ENCODE measurements at regions not wholly inside any gene's neighbourhood (a gene's known extent, or its start where the extent isn't known, plus 50 kb on each side); places are given as distances from the start of the nearest gene placed in this dataset.

DNA sequence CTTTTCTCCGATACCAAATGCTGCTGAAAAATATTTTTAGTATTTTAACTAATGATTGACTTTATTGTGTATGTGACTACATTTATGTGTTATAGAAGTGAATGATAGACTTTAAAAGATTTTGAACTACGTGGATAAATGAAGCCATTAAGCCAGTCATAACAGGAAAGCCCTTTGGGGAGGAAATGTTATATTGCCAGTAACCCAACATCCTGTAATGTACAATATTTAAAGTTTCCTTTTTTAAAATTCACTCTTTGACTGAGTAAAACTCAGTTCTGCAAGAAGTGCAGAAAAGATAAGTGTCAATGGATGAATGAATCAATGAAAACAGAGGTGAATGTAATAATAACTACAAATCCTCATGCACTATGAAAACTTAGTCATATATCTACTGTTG, 102.6 kb upstream of the TLE4 start:
- Histone ChIP-seq H3K4me3 (no peak overlapping the region), H3K36me3 (no peaks in the 10 kb centered on the region), H3K9me3 (no peaks in the 10 kb centered on the region), H3K27ac (no peak overlapping the region), H3K4me1 (no peaks in the 10 kb centered on the region), H3K27me3 (no peaks in the 10 kb centered on the region)
- TF ChIP-seq, protein P1, sequence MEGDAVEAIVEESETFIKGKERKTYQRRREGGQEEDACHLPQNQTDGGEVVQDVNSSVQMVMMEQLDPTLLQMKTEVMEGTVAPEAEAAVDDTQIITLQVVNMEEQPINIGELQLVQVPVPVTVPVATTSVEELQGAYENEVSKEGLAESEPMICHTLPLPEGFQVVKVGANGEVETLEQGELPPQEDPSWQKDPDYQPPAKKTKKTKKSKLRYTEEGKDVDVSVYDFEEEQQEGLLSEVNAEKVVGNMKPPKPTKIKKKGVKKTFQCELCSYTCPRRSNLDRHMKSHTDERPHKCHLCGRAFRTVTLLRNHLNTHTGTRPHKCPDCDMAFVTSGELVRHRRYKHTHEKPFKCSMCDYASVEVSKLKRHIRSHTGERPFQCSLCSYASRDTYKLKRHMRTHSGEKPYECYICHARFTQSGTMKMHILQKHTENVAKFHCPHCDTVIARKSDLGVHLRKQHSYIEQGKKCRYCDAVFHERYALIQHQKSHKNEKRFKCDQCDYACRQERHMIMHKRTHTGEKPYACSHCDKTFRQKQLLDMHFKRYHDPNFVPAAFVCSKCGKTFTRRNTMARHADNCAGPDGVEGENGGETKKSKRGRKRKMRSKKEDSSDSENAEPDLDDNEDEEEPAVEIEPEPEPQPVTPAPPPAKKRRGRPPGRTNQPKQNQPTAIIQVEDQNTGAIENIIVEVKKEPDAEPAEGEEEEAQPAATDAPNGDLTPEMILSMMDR (IDR thresholded peaks at IDR 0.05), result no peak
- no peak for DNase-seq (ENCODE audit: low spot score)

DNA sequence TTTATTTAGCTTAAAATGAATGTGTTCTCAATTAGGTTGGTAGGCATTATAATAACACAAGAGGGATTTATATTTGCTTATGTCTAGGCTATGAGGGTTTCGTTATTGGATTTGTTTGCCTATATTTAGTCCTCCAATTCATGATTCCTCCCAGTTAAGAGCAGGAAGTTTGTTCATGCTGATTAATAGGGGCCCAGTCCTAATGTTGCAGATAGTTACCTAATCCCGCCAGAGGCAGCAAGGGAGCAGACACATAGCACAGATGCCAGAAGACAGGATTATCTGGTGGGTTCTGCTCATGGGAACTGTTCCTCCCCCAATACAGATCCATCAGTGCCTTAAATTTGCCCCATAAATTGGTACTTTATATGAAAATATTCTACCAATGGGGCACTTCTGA, 100.8 kb upstream of the TLE4 start:
- Histone ChIP-seq H3K27me3 (no peaks in the 10 kb centered on the region), H3K9me3 (no peaks in the 10 kb centered on the region), H3K4me1 (no peaks in the 10 kb centered on the region), H3K4me3 (no peak overlapping the region), H3K27ac (no peak overlapping the region), H3K36me3 (no peaks in the 10 kb centered on the region)
- TF ChIP-seq, protein P1 (IDR thresholded peaks at IDR 0.05), result no peak
- no peak for DNase-seq (ENCODE audit: low spot score)

DNA sequence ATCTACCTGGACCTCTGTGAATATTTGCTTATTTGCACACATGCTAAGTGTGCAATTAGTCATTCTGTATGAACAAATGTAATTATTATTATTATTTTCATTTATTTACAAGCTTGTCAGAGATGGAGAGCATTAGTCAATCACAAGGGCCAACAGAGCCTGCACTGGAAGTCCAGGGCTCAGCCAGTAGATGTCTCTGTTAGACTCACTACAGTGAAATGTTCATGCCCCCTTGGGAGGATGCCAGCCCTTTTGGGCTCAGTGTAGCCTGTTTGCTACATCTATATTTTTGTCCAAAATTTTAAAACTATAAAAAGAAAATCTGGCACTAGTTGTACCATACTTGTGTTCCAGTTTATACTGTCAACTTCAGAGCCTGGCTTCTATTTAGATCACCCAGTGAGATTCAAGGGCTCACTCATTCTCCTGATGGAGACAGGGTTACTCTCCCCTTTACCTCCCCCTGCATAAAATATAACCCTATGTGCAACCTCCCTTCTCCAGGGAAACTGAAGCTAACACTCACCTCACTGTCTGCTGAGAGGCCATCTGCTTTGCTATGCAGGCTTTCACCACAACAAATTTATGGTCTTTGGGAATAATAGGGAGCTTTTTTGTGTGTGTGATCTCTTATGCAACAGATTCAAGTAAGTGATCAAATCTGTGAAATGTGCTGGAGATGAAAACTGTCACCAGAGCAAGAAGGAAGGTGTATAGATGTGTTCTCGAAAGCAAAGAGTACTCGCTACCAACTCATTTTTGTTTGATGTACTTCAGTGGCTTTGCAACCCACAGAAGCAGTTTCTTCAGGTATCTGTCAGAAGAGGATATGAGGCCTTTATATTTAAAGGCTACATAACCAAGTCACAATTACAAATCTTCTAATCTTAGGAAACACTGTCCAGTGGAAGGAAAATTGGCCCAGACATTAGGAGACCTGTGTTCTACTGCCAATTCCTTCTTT, 99.9 kb upstream of the TLE4 start:
- Histone ChIP-seq H3K9me3 (no peaks in the 10 kb centered on the region), H3K4me3 (no peak overlapping the region), H3K4me1 (no peaks in the 10 kb centered on the region), H3K27me3 (no peaks in the 10 kb centered on the region), H3K27ac (no peak overlapping the region), H3K36me3 (no peaks in the 10 kb centered on the region)
- peak; percentile 61 for DNase-seq (ENCODE audit: low spot score)
- TF ChIP-seq, protein P1 (IDR thresholded peaks at IDR 0.05), result peak in 1 of 2 donors; percentile 56

DNA sequence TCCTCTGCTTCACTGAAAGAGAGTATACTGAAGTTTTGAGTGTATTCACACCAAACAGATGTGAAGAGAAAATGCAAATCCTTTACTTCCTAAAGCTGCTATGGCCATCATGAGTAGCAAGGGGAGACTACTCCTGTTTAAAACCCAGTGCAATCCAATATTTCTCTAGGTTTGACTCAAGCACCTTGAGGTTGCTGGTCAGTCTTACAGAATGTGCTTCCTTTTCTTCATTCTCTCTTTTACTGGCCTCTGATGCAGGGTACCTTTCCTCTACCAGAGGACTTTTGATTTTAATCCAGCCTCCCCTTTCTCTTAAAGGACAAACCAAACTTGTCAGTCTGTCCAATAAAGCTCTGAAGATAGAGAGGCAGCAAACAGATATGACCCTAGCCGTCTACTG, 98.1 kb upstream of the TLE4 start:
- no peak for DNase-seq (ENCODE audit: low spot score)
- Histone ChIP-seq H3K27me3 (no peaks in the 10 kb centered on the region), H3K36me3 (no peaks in the 10 kb centered on the region), H3K27ac (no peak overlapping the region), H3K4me3 (no peak overlapping the region), H3K9me3 (no peaks in the 10 kb centered on the region), H3K4me1 (no peaks in the 10 kb centered on the region)
- TF ChIP-seq, protein P1 (IDR thresholded peaks at IDR 0.05), result no peak

DNA sequence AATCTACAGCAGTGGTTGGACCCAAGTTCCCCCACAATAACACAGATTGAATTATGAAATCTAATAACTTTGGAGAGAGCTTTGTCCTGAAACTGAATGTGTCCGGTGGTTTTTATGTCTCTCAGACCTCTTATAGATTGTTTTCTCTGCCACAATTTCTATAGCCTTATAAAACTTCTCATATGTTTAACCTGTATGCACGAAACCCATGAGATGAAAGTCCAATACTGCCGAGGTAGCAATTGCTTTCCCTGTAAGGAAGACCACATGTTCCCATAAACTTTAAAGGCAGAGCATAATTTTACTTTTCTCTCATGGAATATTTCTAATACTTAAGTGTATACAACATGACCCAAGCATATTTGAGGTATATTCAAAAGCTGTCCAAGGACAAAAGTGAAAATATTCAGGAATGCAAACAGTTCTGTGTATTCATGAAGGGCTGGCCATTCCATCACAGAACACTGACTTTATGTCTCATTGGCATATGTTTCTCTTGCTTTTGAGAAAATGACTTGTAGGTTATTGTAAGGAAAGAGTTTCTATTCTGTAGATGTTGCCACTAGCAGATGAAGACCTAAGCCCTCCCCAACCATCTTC, 94.4 kb upstream of the TLE4 start:
- Histone ChIP-seq H3K27me3 (no peaks in the 10 kb centered on the region), H3K27ac (no peak overlapping the region), H3K36me3 (no peaks in the 10 kb centered on the region), H3K4me1 (no peaks in the 10 kb centered on the region), H3K9me3 (no peaks in the 10 kb centered on the region), H3K4me3 (no peak overlapping the region)
- no peak for DNase-seq (ENCODE audit: low spot score)
- TF ChIP-seq, protein P1 (IDR thresholded peaks at IDR 0.05), result no peak
